RWPE1 (cell line): ENCODE measurements at regions not wholly inside any gene's neighbourhood (a gene's known extent, or its start where the extent isn't known, plus 50 kb on each side); places are given as distances from the start of the nearest gene placed in this dataset.

ENCODE experiments used
- CTCF ChIA-PET: fragments of 350-600 bp; sonication (Branson Sonifier 250); formaldehyde crosslinking; extraction: SDS; loops from one replicate; lab custom pipeline; 2021; lab: Yijun Ruan, JAX
- POLR2A ChIA-PET: fragments of 400-600 bp; formaldehyde crosslinking; extraction: SDS; loops from one replicate; lab custom pipeline; 2020; ENCODE audit warnings: antibody characterized with exemption; ENCODE audit not compliant: low non-redundant PET; lab: Yijun Ruan, JAX
- DNase-seq: peaks from one replicate; pipeline ENCODE4 v3.0.0; 2012; ENCODE audit warnings: low spot score
- H3K27ac ChIP-seq: fragments of 450-650 bp; 2 replicates; pipeline ENCODE4 v1.5.1; 2017
- TF ChIP-seq, protein P1 (sequence below): fragments of 450-650 bp; conservative IDR thresholded peaks from 2 replicates; pipeline ENCODE4 v1.5.1; 2017; ENCODE audit warnings: low read depth, mild to moderate bottlenecking

DNA sequence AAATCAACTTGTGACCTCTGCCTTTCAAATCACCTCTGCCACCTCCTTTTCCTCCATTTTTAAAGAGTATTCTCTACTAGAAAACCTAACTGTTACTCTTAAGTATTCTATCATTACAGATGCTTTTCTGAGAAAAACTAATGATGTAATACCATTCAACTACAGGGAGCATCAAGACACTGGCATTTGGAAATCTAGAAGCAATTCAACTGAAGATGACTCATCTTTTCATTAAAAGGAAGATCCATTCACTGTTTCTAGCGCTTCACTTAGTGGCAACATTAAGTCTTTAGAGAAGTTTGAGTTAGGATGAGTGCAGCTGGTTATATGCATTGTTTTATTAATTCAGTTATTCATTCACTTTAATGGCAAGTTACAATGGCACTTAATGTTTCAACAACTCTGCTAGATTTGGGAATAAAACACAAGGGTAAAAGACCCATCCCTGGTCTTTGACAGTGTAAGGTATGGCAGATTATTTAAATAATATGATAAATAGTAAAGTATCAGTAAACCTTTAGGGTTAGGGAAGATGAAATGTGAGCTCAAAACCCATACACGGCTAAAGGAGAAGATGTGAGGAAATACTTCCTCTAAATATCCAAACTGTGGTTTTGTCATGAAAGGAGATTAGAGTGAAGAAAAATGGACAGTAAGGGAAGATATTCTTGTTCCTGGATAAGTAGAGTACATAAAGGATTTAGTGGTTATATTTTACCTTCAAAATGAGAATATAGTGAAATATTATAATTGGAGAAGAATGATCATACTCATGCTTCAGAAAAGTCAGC lies 61.7 kb downstream of the KCNJ2 start:
- H3K27ac ChIP-seq = no peak overlapping the region
- CTCF ChIA-PET = no interaction called here
- TF ChIP-seq, protein P1, sequence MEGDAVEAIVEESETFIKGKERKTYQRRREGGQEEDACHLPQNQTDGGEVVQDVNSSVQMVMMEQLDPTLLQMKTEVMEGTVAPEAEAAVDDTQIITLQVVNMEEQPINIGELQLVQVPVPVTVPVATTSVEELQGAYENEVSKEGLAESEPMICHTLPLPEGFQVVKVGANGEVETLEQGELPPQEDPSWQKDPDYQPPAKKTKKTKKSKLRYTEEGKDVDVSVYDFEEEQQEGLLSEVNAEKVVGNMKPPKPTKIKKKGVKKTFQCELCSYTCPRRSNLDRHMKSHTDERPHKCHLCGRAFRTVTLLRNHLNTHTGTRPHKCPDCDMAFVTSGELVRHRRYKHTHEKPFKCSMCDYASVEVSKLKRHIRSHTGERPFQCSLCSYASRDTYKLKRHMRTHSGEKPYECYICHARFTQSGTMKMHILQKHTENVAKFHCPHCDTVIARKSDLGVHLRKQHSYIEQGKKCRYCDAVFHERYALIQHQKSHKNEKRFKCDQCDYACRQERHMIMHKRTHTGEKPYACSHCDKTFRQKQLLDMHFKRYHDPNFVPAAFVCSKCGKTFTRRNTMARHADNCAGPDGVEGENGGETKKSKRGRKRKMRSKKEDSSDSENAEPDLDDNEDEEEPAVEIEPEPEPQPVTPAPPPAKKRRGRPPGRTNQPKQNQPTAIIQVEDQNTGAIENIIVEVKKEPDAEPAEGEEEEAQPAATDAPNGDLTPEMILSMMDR = no peak
- POLR2A ChIA-PET = no interaction called here
- no peak for DNase-seq

DNA sequence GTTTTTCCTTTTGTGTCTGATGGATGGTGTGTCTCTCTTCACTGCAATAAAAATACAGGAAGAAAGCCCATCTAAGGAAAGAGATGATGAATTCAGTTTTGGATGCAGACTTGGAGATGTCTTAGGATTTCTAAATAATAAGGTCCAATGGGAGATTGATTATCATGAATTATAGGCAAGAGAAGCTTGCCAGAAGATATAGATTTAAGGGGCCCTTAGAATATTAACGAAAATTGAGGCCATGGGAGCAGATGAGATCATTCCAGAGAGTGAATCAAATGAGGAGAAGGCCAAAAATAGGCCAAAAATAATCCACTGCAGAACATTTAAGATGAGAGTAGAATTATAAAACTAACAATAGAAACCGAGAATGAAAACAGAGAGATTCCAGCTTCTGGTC lies 63.1 kb downstream of the KCNJ2 start:
- ChIA-PET CTCF (no interaction called here), POLR2A (no interaction called here)
- DNase-seq = no peak
- TF ChIP-seq, protein P1 = no peak
- H3K27ac ChIP-seq = no peak overlapping the region

DNA sequence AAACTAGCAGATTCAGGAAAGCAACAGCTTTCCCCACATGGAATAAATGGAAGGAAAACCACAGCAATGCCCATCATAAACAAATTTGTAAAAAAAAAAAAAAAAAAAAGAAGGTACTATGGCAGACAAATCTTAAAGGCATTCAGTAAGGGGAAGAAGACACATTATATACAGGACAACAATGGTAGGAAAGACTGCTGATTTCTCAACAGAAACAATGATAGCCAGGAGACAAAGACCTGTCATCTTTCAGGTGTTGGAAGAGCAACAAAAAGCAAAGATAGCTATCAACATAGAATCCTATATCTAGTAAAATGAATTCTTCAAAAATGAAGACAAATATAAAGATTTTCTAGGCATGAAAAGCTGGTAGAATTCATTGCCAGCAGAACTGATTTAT lies 65.9 kb downstream of the KCNJ2 start:
- no peak overlapping the region for H3K27ac ChIP-seq
- TF ChIP-seq, protein P1 = no peak
- ChIA-PET CTCF (no interaction called here), POLR2A (no interaction called here)
- no peak for DNase-seq

DNA sequence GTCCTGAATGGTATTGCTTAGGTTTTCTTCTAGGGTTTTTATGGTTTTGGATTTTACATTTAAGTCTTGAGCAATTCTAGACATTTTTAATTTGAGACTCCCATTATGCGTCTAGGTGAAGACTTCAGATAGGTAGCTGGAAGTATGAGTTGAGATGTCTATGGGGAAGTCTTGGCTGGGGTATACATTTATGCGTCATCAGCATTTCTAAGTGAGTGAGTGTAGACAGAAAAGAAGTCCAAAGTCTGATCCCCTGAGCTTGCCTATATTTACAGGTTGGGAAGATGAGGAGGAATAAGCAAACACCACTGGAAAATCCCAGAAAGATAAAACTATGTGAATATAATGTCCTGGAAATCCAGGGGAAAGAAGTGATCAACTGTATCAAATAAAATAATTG lies 68.9 kb downstream of the KCNJ2 start:
- no peak for DNase-seq
- TF ChIP-seq, protein P1 = no peak
- POLR2A ChIA-PET = interaction anchor here (0.5 kb wide), 1 partner anchor 14 kb away, joined by 3 read pairs; no protein-coding TSS in a partner anchor
- H3K27ac ChIP-seq = no peak overlapping the region
- CTCF ChIA-PET = no interaction called here

DNA sequence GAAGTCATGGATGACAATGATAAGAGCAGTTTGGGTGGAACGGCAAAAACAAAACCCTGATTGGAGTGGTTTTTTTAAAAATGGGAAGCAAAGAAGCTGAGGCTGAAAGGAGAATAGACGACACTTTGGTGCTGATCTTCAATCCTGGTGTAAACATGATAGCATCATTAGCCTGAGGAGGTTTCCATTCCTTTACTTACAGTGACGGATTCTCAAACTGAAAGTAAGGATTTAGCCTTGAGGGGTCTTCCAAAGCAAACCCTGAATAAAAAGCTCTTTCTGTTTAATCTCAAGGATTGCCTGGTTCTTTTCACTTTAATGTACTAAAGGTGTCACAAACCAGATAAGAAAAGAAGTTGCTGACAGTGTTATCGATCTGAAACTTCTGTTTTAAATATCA lies 69.3 kb downstream of the KCNJ2 start:
- no peak for DNase-seq
- ChIA-PET POLR2A (no interaction called here), CTCF (no interaction called here)
- TF ChIP-seq, protein P1 = no peak
- no peak overlapping the region for H3K27ac ChIP-seq

DNA sequence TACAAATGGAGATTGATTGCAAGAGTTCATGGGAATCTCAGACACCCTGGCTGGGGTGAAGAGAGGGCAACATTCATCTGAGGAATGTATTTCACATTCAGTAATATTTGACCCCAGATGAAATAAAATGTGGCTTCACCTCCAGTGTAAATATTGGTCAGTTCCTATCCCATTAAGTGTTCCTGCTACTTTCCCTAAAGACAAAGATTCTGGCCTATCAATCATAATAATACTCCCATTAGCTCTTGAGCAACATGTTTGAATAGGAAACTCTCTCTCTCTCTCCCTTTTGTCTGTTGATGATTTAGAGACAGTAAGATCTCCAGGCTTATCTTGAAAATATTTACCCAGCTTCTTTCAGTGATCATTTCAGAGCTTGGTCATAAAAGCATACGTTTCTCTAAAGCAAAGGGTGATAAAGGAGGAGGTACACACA lies 70.1 kb downstream of the KCNJ2 start:
- ChIA-PET CTCF (interaction anchor here (0.6 kb wide), 2 partner anchors 135 to 215 kb away, joined by 3 to 6 read pairs; no protein-coding TSS in a partner anchor), POLR2A (no interaction called here)
- no peak for DNase-seq
- TF ChIP-seq, protein P1 = no peak
- H3K27ac ChIP-seq = no peak overlapping the region
